WERI-Rb-1 (cell line): ENCODE measurements at regions not wholly inside any gene's neighbourhood (a gene's known extent, or its start where the extent isn't known, plus 50 kb on each side); places are given as distances from the start of the nearest gene placed in this dataset.

Experiments used
- DNase-seq: peaks from one replicate; pipeline ENCODE4 v3.0.0-alpha.2; 2020
- H3K27ac ChIP-seq: fragments of 250-450 bp; sonication (Bioruptor Pico); 2 replicates; pipeline ENCODE4 v1.5.1; 2020; ENCODE audit warnings: mild to moderate bottlenecking, moderate library complexity
- H3K27me3 ChIP-seq: fragments of 250-450 bp; sonication (Bioruptor Pico); 2 replicates; pipeline ENCODE4 v1.5.1; 2021; ENCODE audit warnings: mild to moderate bottlenecking, low read depth, moderate library complexity; ENCODE audit not compliant: insufficient read depth, severe bottlenecking
- H3K36me3 ChIP-seq: fragments of 250-450 bp; sonication (Bioruptor Pico); 2 replicates; pipeline ENCODE4 v1.5.1; 2020; ENCODE audit warnings: mild to moderate bottlenecking, moderate library complexity
- H3K4me3 ChIP-seq: 2 replicates; pipeline ENCODE4 v1.5.1; 2011; ENCODE audit warnings: low read depth, mild to moderate bottlenecking, control low read depth, low read length
- H3K9me3 ChIP-seq: fragments of 250-450 bp; sonication (Bioruptor Pico); 2 replicates; pipeline ENCODE4 v1.5.1; 2021; ENCODE audit warnings: mild to moderate bottlenecking, moderate library complexity; ENCODE audit not compliant: severe bottlenecking
- CTCF ChIP-seq: IDR thresholded peaks from 2 replicates; pipeline ENCODE4 v1.5.1; 2011; ENCODE audit warnings: low read depth, mild to moderate bottlenecking, control low read depth, inconsistent platforms, low read length

DNA sequence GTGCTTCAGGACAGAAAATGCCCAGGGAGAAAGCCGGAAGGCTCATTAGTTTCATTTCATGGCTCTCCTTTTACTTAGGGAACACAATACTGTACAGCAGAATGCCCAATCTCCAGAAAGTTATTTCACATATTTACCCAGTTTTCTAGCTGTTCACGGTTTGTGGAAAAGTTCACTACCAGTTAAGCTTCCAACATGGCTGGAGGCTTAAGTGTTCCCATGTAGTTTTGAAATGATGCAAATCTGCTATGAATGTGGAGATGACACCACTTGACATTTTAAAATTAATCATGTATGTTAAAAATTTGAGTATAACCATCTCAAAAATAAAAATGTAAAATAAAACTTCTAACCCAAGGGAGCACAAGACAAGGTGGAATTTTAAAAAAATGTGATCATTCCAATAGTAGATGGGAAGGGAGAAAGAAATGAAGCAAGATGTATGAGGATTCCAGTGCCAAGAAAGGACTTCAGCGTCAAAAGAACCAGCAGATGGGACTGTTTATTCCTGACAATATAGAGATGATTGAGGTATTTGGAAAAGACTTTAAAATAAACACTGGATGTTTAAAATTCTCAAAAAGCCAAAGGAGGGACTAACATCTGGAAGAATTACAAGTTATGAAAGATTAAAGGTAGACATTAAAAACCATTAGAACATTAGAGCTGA is 60.9 kb upstream of the OSR1 start:
- Histone ChIP-seq H3K27ac (no peak overlapping the region), H3K9me3 (no peaks in the 10 kb centered on the region), H3K4me3 (no peak overlapping the region), H3K27me3 (no peaks in the 10 kb centered on the region), H3K36me3 (no peaks in the 10 kb centered on the region)
- no peak for DNase-seq
- TF ChIP-seq CTCF = no peak

- no peak for DNase-seq
- no peaks in the 10 kb centered on the region for H3K36me3 ChIP-seq
- TF ChIP-seq CTCF = no peak
These were observed 58.6 kb upstream of the OSR1 start for GRCh38 chr2:19416784-19417684.

DNA sequence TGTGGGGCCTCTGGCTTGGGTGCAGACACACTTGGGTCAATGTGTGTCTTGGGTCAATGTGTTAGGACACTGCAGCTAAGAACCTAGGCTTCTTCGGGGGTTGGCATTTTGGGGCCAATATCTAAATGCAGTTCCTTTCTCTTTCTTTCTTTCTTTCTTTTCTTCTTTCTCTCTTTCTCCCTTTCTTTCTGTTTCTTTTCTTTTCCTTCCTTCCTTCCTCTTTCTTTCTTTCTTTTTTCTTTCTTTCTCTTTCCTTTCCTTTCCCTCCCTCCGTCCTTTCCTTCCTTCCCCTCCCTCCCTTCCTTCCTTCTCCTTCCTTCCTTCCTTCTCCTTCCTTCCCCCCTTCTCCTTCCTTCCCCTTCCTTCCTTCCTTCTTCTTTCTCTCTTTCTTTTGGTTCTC is 57.7 kb upstream of the OSR1 start:
- H3K27me3 ChIP-seq = no peaks in the 10 kb centered on the region
- H3K9me3 ChIP-seq = no peaks in the 10 kb centered on the region
- H3K27ac ChIP-seq = no peak overlapping the region
- H3K4me3 ChIP-seq = no peak overlapping the region
- no peak for DNase-seq
- no peaks in the 10 kb centered on the region for H3K36me3 ChIP-seq
- no peak for TF ChIP-seq CTCF

More at GRCh38 chr2:19416784-19417684, 58.6 kb upstream of the OSR1 start:
- Histone ChIP-seq H3K4me3 (no peak overlapping the region), H3K27ac (no peak overlapping the region), H3K27me3 (no peaks in the 10 kb centered on the region), H3K9me3 (no peaks in the 10 kb centered on the region)

DNA sequence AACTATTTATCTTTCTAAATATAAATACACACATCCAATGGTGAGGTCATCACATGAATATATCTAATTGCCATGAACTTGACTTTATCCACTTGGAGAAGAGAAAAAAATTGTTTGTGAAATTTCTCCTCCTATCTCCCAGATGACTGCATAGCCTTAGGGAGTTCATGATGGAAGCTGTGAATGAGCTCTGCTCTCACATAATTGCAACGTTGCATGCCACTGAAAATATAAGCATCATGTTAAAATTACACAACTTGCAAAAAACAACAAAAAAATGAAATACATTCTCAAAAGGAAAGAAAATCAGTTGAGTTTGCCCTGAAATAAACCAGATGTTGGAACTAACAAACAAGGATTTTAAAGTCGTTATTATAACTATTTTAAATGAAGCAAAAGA is 50.6 kb upstream of the OSR1 start:
- no peak for TF ChIP-seq CTCF
- H3K27me3 ChIP-seq = peaks cover 2% of the 10 kb centered on the region
- no peak overlapping the region for H3K27ac ChIP-seq
- DNase-seq = no peak
- H3K4me3 ChIP-seq = no peak overlapping the region
- H3K36me3 ChIP-seq = no peaks in the 10 kb centered on the region
- no peaks in the 10 kb centered on the region for H3K9me3 ChIP-seq

- no peak overlapping the region for H3K4me3 ChIP-seq
- no peaks in the 10 kb centered on the region for H3K36me3 ChIP-seq
- H3K27ac ChIP-seq = no peak overlapping the region
- peaks cover 2% of the 10 kb centered on the region for H3K27me3 ChIP-seq
- TF ChIP-seq CTCF = no peak
- H3K9me3 ChIP-seq = no peaks in the 10 kb centered on the region
- no peak for DNase-seq
These were observed 50.2 kb upstream of the OSR1 start for GRCh38 chr2:19408592-19408991.
